ENCODE measurements at regions not wholly inside any gene's neighbourhood (a gene's known extent, or its start where the extent isn't known, plus 50 kb on each side); places are given as distances from the start of the nearest gene placed in this dataset.

DNA sequence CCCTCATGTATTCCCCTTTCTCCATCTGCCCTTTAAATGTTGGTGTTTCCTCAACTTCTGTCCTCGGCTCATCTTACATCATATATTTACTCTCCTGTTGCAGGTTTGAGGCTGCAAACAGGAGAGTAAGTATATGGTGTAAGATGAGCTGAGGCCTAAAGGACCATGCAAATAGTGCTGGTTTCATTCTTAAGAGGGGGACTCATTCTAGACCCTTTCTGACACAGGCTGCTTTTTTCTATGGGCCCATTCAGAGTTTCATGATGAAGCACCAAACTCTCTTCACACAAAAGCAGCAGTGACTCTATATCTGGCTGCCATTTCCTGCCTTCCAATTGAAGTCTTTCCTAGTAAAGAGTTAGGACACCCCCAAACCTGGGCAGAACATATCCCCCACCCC is 218.5 kb downstream of the PHLDA1 start:
- H3K9me3 ChIP-seq (ENCODE audit: control insufficient read depth, insufficient read depth, low read depth, low read length), result no peaks in the 10 kb centered on the region
- no peak overlapping the region for H3K27ac ChIP-seq (ENCODE audit: extremely low read depth, low read depth, low read length)
- no peaks in the 10 kb centered on the region for H3K4me1 ChIP-seq (ENCODE audit: control insufficient read depth, insufficient read depth, low read length)
- CTCF ChIA-PET, result no interaction called here
- POLR2A ChIA-PET, result no interaction called here
- TF ChIP-seq ZNF280D (tag by site-specific recombination; IDR thresholded peaks at IDR 0.05) (no peak), ZBTB1 (tag by site-specific recombination; IDR thresholded peaks at IDR 0.05) (no peak), IKZF3 (tag by site-specific recombination; IDR thresholded peaks at IDR 0.05) (no peak), ZNF549 (tag by site-specific recombination; IDR thresholded peaks at IDR 0.05) (no peak), ZNF626 (tag by site-specific recombination; IDR thresholded peaks at IDR 0.05) (no peak), ZNF555 (tag by site-specific recombination; conservative IDR thresholded peaks at IDR 0.05) (no peak), PRDM2 (tag by site-specific recombination; IDR thresholded peaks at IDR 0.05; ENCODE audit: borderline replicate concordance) (no peak), ZNF658 (tag by site-specific recombination; IDR thresholded peaks at IDR 0.05) (no peak), ZNF214 (tag by site-specific recombination; IDR thresholded peaks at IDR 0.05; ENCODE audit: borderline replicate concordance) (no peak), ZNF292 (tag by site-specific recombination; IDR thresholded peaks at IDR 0.05; ENCODE audit: borderline replicate concordance, low read depth) (no peak)
- TF ChIP-seq, protein P1, sequence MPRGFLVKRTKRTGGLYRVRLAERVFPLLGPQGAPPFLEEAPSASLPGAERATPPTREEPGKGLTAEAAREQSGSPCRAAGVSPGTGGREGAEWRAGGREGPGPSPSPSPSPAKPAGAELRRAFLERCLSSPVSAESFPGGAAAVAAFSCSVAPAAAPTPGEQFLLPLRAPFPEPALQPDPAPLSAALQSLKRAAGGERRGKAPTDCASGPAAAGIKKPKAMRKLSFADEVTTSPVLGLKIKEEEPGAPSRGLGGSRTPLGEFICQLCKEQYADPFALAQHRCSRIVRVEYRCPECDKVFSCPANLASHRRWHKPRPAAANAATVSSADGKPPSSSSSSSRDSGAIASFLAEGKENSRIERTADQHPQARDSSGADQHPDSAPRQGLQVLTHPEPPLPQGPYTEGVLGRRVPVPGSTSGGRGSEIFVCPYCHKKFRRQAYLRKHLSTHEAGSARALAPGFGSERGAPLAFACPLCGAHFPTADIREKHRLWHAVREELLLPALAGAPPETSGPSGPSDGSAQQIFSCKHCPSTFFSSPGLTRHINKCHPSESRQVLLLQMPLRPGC (tag by site-specific recombination; IDR thresholded peaks at IDR 0.05), result no peak
- TF ChIP-seq, protein P2, sequence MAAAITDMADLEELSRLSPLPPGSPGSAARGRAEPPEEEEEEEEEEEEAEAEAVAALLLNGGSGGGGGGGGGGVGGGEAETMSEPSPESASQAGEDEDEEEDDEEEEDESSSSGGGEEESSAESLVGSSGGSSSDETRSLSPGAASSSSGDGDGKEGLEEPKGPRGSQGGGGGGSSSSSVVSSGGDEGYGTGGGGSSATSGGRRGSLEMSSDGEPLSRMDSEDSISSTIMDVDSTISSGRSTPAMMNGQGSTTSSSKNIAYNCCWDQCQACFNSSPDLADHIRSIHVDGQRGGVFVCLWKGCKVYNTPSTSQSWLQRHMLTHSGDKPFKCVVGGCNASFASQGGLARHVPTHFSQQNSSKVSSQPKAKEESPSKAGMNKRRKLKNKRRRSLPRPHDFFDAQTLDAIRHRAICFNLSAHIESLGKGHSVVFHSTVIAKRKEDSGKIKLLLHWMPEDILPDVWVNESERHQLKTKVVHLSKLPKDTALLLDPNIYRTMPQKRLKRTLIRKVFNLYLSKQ (tag by site-specific recombination; IDR thresholded peaks at IDR 0.05; ENCODE audit: borderline replicate concordance), result no peak
- TF ChIP-seq, protein P3, sequence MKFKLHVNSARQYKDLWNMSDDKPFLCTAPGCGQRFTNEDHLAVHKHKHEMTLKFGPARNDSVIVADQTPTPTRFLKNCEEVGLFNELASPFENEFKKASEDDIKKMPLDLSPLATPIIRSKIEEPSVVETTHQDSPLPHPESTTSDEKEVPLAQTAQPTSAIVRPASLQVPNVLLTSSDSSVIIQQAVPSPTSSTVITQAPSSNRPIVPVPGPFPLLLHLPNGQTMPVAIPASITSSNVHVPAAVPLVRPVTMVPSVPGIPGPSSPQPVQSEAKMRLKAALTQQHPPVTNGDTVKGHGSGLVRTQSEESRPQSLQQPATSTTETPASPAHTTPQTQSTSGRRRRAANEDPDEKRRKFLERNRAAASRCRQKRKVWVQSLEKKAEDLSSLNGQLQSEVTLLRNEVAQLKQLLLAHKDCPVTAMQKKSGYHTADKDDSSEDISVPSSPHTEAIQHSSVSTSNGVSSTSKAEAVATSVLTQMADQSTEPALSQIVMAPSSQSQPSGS (tag by site-specific recombination; IDR thresholded peaks at IDR 0.05; ENCODE audit: low read depth), result no peak
- no peaks in the 10 kb centered on the region for H3K36me3 ChIP-seq (ENCODE audit: control insufficient read depth in 2 of 2, insufficient read depth in 1 of 2, low read length in 2 of 2)
- H3K4me3 ChIP-seq (ENCODE audit: low read depth, low read length), result no peak overlapping the region
